ENCODE measurements at regions not wholly inside any gene's neighbourhood (a gene's known extent, or its start where the extent isn't known, plus 50 kb on each side); places are given as distances from the start of the nearest gene placed in this dataset.

GRCh38 chr13:44096901-44097300 is 217.2 kb downstream of the LACC1 start:
- no peak for DNase-seq (ENCODE audit: low read depth)

GRCh38 chr13:44098559-44098958 is 218.9 kb downstream of the LACC1 start:
- DNase-seq (ENCODE audit: low read depth): no peak

- DNase-seq (ENCODE audit: low read depth): no peak
Measured at GRCh38 chr13:44101347-44102083, 221.8 kb downstream of the LACC1 start.

- DNase-seq (ENCODE audit: low read depth): no peak
Measured at GRCh38 chr13:44103429-44104196, 223.9 kb downstream of the LACC1 start.

- no peak for DNase-seq (ENCODE audit: low read depth)
Measured at GRCh38 chr13:44104197-44104490, 224.4 kb downstream of the LACC1 start.

- no peak for DNase-seq (ENCODE audit: low read depth)
Measured at GRCh38 chr13:44104969-44105368, 225.3 kb downstream of the LACC1 start.

- DNase-seq (ENCODE audit: low read depth): no peak
Measured at GRCh38 chr13:44106266-44107152, 226.8 kb downstream of the LACC1 start.

GRCh38 chr13:44107357-44108121 is 227.8 kb downstream of the LACC1 start:
- DNase-seq (ENCODE audit: low read depth): no peak

GRCh38 chr13:44108331-44108858 is 228.7 kb downstream of the LACC1 start:
- no peak for DNase-seq (ENCODE audit: low read depth)

GRCh38 chr13:44110091-44110621 is 230.5 kb downstream of the LACC1 start:
- DNase-seq (ENCODE audit: low read depth): no peak

- no peak for DNase-seq (ENCODE audit: low read depth)
Measured at GRCh38 chr13:44111701-44112100, 232.0 kb downstream of the LACC1 start.

- no peak for DNase-seq (ENCODE audit: low read depth)
Measured at GRCh38 chr13:44112700-44113329, 233.1 kb downstream of the LACC1 start.

GRCh38 chr13:44116562-44117332 is 237.0 kb downstream of the LACC1 start:
- no peak for DNase-seq (ENCODE audit: low read depth)

- no peak for DNase-seq (ENCODE audit: low read depth)
Measured at GRCh38 chr13:44117351-44117750, 237.6 kb downstream of the LACC1 start.

GRCh38 chr13:44117816-44118215 is 238.1 kb downstream of the LACC1 start:
- DNase-seq (ENCODE audit: low read depth): no peak

GRCh38 chr13:44118881-44119280 is 239.2 kb downstream of the LACC1 start:
- DNase-seq (ENCODE audit: low read depth): no peak

GRCh38 chr13:44120043-44120442 is 240.3 kb downstream of the LACC1 start:
- no peak for DNase-seq (ENCODE audit: low read depth)

GRCh38 chr13:44120849-44121755 is 241.4 kb downstream of the LACC1 start:
- DNase-seq (ENCODE audit: low read depth): no peak

GRCh38 chr13:44124352-44124751 is 244.6 kb downstream of the LACC1 start:
- DNase-seq (ENCODE audit: low read depth): no peak
